ENCODE measurements at regions not wholly inside any gene's neighbourhood (a gene's known extent, or its start where the extent isn't known, plus 50 kb on each side); places are given as distances from the start of the nearest gene placed in this dataset.

GRCh38 chr7:88429382-88429781 lies 122.7 kb upstream of the STEAP4 start:
- no peak for DNase-seq (ENCODE audit: low read depth)

GRCh38 chr7:88402529-88402928 lies 95.8 kb upstream of the STEAP4 start:
- DNase-seq (ENCODE audit: low read depth): no peak

GRCh38 chr7:88401009-88401623 lies 94.4 kb upstream of the STEAP4 start:
- DNase-seq (ENCODE audit: low read depth): no peak

GRCh38 chr7:88399696-88400240 lies 93.1 kb upstream of the STEAP4 start:
- DNase-seq (ENCODE audit: low read depth): peak; percentile 2

GRCh38 chr7:88399036-88399435 lies 92.3 kb upstream of the STEAP4 start:
- no peak for DNase-seq (ENCODE audit: low read depth)

GRCh38 chr7:88398459-88398858 lies 91.8 kb upstream of the STEAP4 start:
- no peak for DNase-seq (ENCODE audit: low read depth)

GRCh38 chr7:88396948-88397322 lies 90.2 kb upstream of the STEAP4 start:
- no peak for DNase-seq (ENCODE audit: low read depth)

GRCh38 chr7:88396295-88396947 lies 89.7 kb upstream of the STEAP4 start:
- DNase-seq (ENCODE audit: low read depth): no peak

- DNase-seq (ENCODE audit: low read depth): no peak
Measured at GRCh38 chr7:88395715-88396114, 89.0 kb upstream of the STEAP4 start.

- no peak for DNase-seq (ENCODE audit: low read depth)
Measured at GRCh38 chr7:88391247-88391646, 84.6 kb upstream of the STEAP4 start.

- DNase-seq (ENCODE audit: low read depth): no peak
Measured at GRCh38 chr7:88387368-88387767, 80.7 kb upstream of the STEAP4 start.

GRCh38 chr7:88386665-88387156 lies 80.0 kb upstream of the STEAP4 start:
- no peak for DNase-seq (ENCODE audit: low read depth)

GRCh38 chr7:88377434-88377833 lies 70.7 kb upstream of the STEAP4 start:
- DNase-seq (ENCODE audit: low read depth): no peak

- no peak for DNase-seq (ENCODE audit: low read depth)
Measured at GRCh38 chr7:88368686-88369085, 62.0 kb upstream of the STEAP4 start.

GRCh38 chr7:88366845-88367244 lies 60.2 kb upstream of the STEAP4 start:
- no peak for DNase-seq (ENCODE audit: low read depth)

- DNase-seq (ENCODE audit: low read depth): no peak
Measured at GRCh38 chr7:88363869-88364268, 57.2 kb upstream of the STEAP4 start.

GRCh38 chr7:88363249-88363648 lies 56.6 kb upstream of the STEAP4 start:
- no peak for DNase-seq (ENCODE audit: low read depth)

- no peak for DNase-seq (ENCODE audit: low read depth)
Measured at GRCh38 chr7:88361357-88361756, 54.7 kb upstream of the STEAP4 start.

GRCh38 chr7:88358881-88359280 lies 52.2 kb upstream of the STEAP4 start:
- DNase-seq (ENCODE audit: low read depth): no peak

GRCh38 chr7:88358526-88358838 lies 51.8 kb upstream of the STEAP4 start:
- DNase-seq (ENCODE audit: low read depth): no peak

- peak; percentile 19 for DNase-seq (ENCODE audit: low read depth)
Measured at GRCh38 chr7:88357781-88358525, 51.3 kb upstream of the STEAP4 start.

GRCh38 chr7:88357294-88357693 lies 50.6 kb upstream of the STEAP4 start:
- peak; percentile 50 for DNase-seq (ENCODE audit: low read depth)

Measured in stromal cell of bone marrow (primary cell).